HL-60 (cell line): ENCODE measurements at regions not wholly inside any gene's neighbourhood (a gene's known extent, or its start where the extent isn't known, plus 50 kb on each side); places are given as distances from the start of the nearest gene placed in this dataset.

Source experiments
- DNase-seq, 2 experiments: peaks; one replicate each; pipeline ENCODE4 v3.0.0-alpha.2; 2010 to 2020; ENCODE audit warnings: low read depth in 1 of 2, low spot score in 1 of 2
- H3K27ac ChIP-seq: fragments of 250-450 bp; sonication (Bioruptor Pico); replicated peaks from 2 replicates; pipeline ENCODE4 v1.5.1; 2020; ENCODE audit warnings: mild to moderate bottlenecking, moderate library complexity
- H3K27me3 ChIP-seq: fragments of 250-450 bp; sonication (Bioruptor Pico); 2 replicates; pipeline ENCODE4 v1.5.1; 2021; ENCODE audit warnings: mild to moderate bottlenecking, moderate library complexity; ENCODE audit not compliant: insufficient read depth, poor library complexity, severe bottlenecking
- H3K4me3 ChIP-seq: replicated peaks from 2 replicates; pipeline ENCODE4 v1.5.1; 2011; ENCODE audit warnings: mild to moderate bottlenecking, control low read depth, low read length; ENCODE audit not compliant: insufficient read depth
- CTCF ChIP-seq: IDR thresholded peaks from one replicate; pipeline ENCODE4 v1.5.1; 2011; ENCODE audit warnings: low read length, control low read depth, inconsistent platforms; ENCODE audit not compliant: insufficient read depth
- GABPA ChIP-seq: IDR thresholded peaks from 2 replicates; pipeline ENCODE4 v1.6.1; 2012; ENCODE audit warnings: low read depth
- POLR2AphosphoS5 ChIP-seq: IDR thresholded peaks from 2 replicates; pipeline ENCODE4 v1.6.1; 2012; ENCODE audit warnings: low read depth
- SPI1 ChIP-seq: IDR thresholded peaks from 2 replicates; pipeline ENCODE4 v1.6.1; 2012; ENCODE audit warnings: low read depth, mild to moderate bottlenecking, borderline replicate concordance
- TF ChIP-seq, protein P1 (sequence below): IDR thresholded peaks from 2 replicates; pipeline ENCODE4 v1.6.1; 2012; ENCODE audit warnings: low read depth; ENCODE audit not compliant: insufficient replicate concordance

DNA sequence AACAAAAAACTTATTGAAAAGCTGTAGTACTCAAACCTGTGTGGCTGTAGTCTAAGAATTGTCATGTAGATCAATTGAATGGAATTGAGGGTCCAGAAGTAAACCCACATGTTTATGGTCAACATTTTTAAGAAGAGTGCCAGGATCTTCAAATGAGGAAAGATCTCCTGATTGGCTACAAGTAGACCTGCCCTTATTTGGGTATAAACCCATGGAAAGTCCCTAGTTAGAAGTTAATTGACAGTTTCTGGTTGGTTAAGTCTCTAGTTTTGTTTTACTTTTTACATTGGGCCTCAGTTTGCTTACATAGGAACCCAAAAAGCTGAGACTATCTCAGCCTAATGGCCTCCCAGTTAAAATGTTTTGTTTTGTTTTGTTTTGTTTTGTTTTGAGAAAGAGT lies 91.9 kb upstream of the RESF1 start:
- Histone ChIP-seq H3K27ac (no peak overlapping the region), H3K4me3 (no peak overlapping the region), H3K27me3 (no peaks in the 10 kb centered on the region)
- no peak for DNase-seq
- TF ChIP-seq GABPA (no peak), SPI1 (no peak), POLR2AphosphoS5 (no peak), CTCF (no peak)
- TF ChIP-seq, protein P1, sequence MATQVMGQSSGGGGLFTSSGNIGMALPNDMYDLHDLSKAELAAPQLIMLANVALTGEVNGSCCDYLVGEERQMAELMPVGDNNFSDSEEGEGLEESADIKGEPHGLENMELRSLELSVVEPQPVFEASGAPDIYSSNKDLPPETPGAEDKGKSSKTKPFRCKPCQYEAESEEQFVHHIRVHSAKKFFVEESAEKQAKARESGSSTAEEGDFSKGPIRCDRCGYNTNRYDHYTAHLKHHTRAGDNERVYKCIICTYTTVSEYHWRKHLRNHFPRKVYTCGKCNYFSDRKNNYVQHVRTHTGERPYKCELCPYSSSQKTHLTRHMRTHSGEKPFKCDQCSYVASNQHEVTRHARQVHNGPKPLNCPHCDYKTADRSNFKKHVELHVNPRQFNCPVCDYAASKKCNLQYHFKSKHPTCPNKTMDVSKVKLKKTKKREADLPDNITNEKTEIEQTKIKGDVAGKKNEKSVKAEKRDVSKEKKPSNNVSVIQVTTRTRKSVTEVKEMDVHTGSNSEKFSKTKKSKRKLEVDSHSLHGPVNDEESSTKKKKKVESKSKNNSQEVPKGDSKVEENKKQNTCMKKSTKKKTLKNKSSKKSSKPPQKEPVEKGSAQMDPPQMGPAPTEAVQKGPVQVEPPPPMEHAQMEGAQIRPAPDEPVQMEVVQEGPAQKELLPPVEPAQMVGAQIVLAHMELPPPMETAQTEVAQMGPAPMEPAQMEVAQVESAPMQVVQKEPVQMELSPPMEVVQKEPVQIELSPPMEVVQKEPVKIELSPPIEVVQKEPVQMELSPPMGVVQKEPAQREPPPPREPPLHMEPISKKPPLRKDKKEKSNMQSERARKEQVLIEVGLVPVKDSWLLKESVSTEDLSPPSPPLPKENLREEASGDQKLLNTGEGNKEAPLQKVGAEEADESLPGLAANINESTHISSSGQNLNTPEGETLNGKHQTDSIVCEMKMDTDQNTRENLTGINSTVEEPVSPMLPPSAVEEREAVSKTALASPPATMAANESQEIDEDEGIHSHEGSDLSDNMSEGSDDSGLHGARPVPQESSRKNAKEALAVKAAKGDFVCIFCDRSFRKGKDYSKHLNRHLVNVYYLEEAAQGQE: no peak

GRCh38 chr12:31866523-31866922 lies 92.7 kb upstream of the RESF1 start:
- DNase-seq: no peak
- no peak overlapping the region for H3K27ac ChIP-seq
- TF ChIP-seq CTCF: no peak
- no peak for TF ChIP-seq POLR2AphosphoS5
- TF ChIP-seq, protein P1: no peak
- TF ChIP-seq GABPA: no peak
- no peak for TF ChIP-seq SPI1
- no peaks in the 10 kb centered on the region for H3K27me3 ChIP-seq
- no peak overlapping the region for H3K4me3 ChIP-seq

DNA sequence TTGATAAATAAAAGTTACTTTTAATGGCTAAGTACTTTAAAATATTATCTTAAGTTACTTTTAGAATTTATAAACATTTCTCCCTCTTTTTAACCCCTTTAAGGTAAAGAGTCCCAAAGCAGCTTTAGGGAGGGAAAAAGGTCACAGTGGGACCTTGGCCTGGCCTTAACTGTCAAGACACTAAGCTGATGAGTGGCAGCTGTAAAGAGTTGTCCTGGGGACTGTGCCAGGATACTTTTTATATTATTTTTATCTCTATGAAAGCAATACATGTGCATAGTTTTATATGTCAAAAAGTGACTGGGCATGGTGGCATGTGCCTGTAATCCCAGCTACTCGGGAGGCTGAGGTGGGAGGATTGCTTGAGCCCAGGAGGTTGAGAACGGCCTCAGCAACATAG lies 94.2 kb upstream of the RESF1 start:
- Histone ChIP-seq H3K27ac (no peak overlapping the region), H3K27me3 (no peaks in the 10 kb centered on the region), H3K4me3 (no peak overlapping the region)
- no peak for DNase-seq
- TF ChIP-seq POLR2AphosphoS5 (no peak), GABPA (no peak), CTCF (no peak), SPI1 (no peak)
- TF ChIP-seq, protein P1: no peak
